ENCODE measurements at regions not wholly inside any gene's neighbourhood (a gene's known extent, or its start where the extent isn't known, plus 50 kb on each side); places are given as distances from the start of the nearest gene placed in this dataset.

DNA sequence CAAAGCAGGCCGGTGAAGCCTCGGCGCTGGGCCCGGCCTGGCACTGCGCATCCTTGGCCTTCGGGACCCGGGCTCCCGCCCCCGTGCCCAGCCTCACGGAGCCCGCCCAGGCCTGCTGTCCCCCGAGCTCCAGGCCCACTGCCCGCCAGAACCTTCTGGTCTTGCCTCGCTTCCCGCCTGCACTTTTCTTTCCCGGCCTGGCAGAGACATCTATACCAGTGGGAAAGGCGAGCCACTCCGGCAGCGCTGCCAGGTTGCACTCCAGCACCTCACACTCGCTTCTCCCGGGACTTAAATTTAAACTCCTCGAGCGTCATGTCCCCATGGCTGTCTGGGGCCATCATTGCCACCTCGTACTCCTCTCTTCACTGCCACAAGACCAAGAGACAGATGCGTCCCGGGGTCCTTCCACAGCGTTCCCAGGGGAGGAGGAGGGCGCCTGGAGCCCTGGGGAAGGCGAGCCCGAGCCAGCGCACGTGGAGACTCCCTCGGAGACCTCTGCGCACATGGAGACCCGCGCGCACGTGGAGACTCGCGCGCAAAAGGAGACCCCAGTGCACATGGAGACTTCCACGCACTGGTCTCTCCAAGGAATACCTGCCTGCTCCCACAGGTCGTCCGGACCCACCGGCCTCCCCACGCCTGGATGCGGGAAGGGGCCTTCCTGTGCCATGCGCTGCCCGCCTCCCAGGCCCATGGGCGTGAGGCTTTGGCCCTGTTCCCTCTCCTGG lies 253.1 kb upstream of the SALL3 start:
- no peak overlapping the region for H3K4me3 ChIP-seq
- no peak overlapping the region for H3K27ac ChIP-seq
- peak; percentile 24 for DNase-seq (ENCODE audit: low spot score)
- TF ChIP-seq, protein P1, sequence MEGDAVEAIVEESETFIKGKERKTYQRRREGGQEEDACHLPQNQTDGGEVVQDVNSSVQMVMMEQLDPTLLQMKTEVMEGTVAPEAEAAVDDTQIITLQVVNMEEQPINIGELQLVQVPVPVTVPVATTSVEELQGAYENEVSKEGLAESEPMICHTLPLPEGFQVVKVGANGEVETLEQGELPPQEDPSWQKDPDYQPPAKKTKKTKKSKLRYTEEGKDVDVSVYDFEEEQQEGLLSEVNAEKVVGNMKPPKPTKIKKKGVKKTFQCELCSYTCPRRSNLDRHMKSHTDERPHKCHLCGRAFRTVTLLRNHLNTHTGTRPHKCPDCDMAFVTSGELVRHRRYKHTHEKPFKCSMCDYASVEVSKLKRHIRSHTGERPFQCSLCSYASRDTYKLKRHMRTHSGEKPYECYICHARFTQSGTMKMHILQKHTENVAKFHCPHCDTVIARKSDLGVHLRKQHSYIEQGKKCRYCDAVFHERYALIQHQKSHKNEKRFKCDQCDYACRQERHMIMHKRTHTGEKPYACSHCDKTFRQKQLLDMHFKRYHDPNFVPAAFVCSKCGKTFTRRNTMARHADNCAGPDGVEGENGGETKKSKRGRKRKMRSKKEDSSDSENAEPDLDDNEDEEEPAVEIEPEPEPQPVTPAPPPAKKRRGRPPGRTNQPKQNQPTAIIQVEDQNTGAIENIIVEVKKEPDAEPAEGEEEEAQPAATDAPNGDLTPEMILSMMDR (IDR thresholded peaks at IDR 0.05), result no peak

DNA sequence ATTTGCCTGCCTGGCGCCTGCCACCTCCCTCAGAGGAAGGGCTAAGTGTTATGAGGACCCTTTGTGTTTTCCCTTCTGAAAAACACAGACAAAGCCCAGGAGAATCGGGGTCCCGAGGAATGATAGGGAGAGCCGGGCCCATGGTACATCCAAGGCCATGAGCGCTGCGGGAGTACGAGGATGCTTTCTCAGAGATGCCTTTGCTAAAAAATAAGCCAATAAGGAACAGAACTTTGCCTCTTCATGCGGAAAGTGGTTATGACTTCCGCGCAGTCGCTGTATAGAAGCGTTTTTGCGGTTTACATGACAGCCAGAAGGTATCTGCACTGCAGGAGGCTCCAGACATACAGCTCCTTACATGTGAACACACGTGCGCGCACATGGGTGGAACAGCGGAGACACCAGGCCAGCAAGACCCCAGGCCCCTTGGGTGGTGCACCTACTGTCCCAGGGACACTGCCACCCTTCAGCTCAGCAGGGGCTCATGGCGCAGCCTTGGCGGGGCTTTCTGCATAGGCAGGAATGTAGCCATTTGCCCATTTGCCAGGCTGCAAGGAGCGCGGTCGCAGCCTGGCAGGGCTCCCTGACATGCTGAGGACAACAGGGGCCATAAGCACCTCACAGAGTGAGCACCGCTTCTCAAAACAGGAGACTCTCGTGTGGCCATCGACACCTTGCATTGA lies 252.4 kb upstream of the SALL3 start:
- TF ChIP-seq, protein P1 (IDR thresholded peaks at IDR 0.05), result no peak
- Histone ChIP-seq H3K4me3 (no peak overlapping the region), H3K27ac (no peak overlapping the region)
- DNase-seq (ENCODE audit: low spot score), result peak; percentile 68

DNA sequence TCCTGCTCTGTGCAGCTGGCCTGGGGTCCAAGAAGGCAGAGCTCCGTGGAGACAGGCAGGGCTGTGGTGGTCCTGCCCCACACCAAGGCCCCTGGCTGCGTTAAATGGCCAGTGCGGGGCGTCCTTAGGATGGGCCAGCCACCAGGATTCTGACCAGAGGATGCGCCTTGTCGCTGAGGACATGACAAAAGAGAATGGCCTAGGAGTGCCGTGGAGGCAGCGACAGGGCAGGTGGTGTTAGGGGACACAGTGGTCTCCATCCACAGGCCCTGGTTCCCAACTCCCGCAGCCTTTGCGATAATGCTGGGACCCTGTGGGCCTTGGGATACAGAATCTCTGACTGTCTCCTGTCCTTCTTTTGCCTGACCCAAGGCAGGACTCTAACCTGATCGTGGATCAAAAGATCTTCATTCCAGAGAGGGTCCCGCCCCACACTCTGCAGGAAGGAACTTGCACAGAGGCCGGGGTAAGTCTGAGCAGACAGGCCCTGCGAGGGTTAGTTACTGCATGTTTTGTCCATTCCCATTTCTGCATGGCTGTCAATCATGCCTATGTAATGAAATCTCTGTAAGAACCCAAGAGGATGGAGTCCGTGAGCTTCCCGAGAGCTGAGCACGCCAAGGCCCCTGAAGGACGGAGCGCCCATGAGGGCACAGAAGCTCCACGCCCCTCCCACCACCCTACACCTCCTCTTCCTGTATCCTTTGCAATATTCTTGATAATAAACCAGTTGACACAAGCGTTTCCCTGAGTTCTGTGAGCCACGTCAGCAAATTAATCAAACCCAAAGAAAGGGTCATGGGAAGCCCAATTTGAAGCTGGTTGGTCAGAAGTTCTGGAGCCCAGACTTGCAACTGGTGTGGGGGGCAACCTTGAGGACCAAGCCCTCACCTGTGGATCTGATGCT lies 251.5 kb upstream of the SALL3 start:
- Histone ChIP-seq H3K27ac (no peak overlapping the region), H3K4me3 (no peak overlapping the region)
- TF ChIP-seq, protein P1 (IDR thresholded peaks at IDR 0.05), result no peak
- DNase-seq (ENCODE audit: low spot score), result peak; percentile 59

DNA sequence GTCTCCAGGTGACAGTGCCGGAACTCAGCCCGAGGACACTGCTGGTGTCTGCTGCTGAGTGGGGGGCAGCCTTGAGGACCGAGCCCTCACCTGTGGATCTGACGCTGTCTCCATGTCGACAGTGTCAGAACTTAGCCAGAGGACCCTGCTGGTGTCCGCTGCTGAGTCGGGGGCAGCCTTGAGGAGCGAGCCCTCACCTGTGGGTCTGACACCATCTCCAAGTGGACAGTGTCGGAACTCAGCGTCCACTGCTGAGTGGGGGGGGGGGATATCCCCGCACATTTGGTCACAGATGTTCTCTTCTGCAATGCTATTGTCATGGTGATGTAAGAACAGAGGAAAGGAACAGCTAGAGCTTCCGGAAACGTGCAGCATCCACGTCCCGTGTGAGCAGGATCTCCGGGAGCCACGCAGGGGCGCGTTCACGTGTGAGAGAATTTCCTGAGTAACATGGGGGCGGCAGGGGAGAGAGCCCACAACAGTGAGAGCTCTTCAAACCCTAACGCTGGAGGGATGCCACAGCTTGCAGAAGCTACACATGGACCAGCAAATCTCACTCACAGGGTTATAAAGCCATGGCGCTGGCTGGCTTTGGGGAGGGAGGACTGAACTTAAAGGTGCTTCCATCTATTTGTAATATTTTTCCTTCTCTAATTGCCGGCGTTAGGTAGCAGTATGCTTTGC lies 250.7 kb upstream of the SALL3 start:
- Histone ChIP-seq H3K4me3 (no peak overlapping the region), H3K27ac (no peak overlapping the region)
- TF ChIP-seq, protein P1 (IDR thresholded peaks at IDR 0.05), result no peak
- peak; percentile 56 for DNase-seq (ENCODE audit: low spot score)

DNA sequence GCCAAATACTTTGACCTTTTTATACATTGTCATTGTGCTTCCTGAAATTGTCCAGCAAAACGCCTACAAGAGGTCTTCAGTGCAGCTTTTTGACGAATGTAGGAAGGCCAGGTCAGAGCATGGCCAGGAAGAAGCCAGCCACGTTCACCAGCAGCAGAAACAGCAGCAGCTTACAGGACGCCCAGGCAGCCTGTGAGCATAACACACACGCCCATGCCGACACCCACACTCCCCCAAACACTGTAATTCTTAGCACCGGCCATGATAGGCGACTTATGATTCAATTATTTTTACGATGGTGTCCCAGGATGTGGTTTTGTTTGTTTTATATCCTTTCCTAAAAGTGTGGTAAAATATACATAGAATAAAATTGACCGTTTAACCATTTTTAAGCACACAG lies 249.1 kb upstream of the SALL3 start:
- TF ChIP-seq, protein P1 (IDR thresholded peaks at IDR 0.05), result no peak
- no peak for DNase-seq (ENCODE audit: low spot score)
- no peak overlapping the region for H3K4me3 ChIP-seq
- no peak overlapping the region for H3K27ac ChIP-seq

DNA sequence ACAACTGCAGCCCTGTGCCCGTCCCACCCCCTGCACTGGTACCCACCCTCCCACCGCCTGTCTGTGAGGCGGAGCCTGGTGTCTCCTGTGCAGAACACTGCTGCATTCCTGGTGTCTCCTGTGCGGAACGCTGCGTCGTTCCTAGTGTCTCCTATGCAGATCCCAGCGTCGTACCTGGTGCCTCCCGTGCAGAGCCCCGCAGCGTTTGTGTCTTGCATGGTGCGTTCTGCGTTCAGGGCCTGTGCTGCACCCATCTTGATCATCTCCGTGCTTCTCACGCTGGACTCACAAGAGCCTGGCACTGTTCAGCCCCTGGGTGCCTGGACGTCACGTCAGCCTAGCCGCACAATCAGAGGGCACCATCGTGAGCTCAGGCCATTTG lies 248.6 kb upstream of the SALL3 start:
- no peak overlapping the region for H3K27ac ChIP-seq
- peak; percentile 33 for DNase-seq (ENCODE audit: low spot score)
- H3K4me3 ChIP-seq, result no peak overlapping the region
- TF ChIP-seq, protein P1 (IDR thresholded peaks at IDR 0.05), result no peak

Data from coronary artery (tissue), 2 donors.